ENCODE measurements at regions not wholly inside any gene's neighbourhood (a gene's known extent, or its start where the extent isn't known, plus 50 kb on each side); places are given as distances from the start of the nearest gene placed in this dataset.

DNA sequence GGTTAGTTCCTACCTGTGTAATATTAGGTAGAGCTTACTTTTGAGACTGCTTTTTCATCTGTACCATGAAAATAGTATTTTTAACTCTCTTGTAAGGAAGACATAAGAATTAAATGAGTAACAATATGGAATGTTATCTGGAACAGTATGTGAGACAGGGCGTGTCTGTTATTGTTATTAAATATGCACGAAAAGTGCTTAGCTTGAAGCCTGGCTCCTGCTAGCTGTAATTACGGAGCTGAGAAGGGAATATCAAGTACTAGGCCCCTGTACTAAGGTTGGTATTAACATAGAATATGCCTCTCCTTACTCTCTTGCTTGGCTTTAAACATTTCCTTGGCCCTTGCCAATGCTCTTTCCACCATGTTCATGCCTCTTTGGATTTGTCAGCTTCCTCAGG, 194.0 kb downstream of the FAM76B start:
- H3K36me3 ChIP-seq: no peaks in the 10 kb centered on the region
- no peaks in the 10 kb centered on the region for H3K4me1 ChIP-seq
- H3K4me3 ChIP-seq: no peak overlapping the region
- H3K27ac ChIP-seq: no peak overlapping the region
- no peaks in the 10 kb centered on the region for H3K9me3 ChIP-seq
- TF ChIP-seq, protein P1, sequence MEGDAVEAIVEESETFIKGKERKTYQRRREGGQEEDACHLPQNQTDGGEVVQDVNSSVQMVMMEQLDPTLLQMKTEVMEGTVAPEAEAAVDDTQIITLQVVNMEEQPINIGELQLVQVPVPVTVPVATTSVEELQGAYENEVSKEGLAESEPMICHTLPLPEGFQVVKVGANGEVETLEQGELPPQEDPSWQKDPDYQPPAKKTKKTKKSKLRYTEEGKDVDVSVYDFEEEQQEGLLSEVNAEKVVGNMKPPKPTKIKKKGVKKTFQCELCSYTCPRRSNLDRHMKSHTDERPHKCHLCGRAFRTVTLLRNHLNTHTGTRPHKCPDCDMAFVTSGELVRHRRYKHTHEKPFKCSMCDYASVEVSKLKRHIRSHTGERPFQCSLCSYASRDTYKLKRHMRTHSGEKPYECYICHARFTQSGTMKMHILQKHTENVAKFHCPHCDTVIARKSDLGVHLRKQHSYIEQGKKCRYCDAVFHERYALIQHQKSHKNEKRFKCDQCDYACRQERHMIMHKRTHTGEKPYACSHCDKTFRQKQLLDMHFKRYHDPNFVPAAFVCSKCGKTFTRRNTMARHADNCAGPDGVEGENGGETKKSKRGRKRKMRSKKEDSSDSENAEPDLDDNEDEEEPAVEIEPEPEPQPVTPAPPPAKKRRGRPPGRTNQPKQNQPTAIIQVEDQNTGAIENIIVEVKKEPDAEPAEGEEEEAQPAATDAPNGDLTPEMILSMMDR (IDR thresholded peaks at IDR 0.05): no peak
- H3K27me3 ChIP-seq: no peaks in the 10 kb centered on the region
- DNase-seq (ENCODE audit: low spot score): no peak

- Histone ChIP-seq H3K36me3 (no peaks in the 10 kb centered on the region), H3K4me3 (no peak overlapping the region), H3K9me3 (no peaks in the 10 kb centered on the region), H3K27ac (no peak overlapping the region), H3K27me3 (no peaks in the 10 kb centered on the region), H3K4me1 (no peaks in the 10 kb centered on the region)
- TF ChIP-seq, protein P1 (IDR thresholded peaks at IDR 0.05): no peak
- DNase-seq (ENCODE audit: low spot score): no peak
Observed at GRCh38 chr11:95593111-95593510, 196.5 kb downstream of the FAM76B start.

GRCh38 chr11:95592471-95592870, 197.1 kb downstream of the FAM76B start:
- no peak overlapping the region for H3K4me3 ChIP-seq
- TF ChIP-seq, protein P1 (IDR thresholded peaks at IDR 0.05): no peak
- H3K4me1 ChIP-seq: no peaks in the 10 kb centered on the region
- DNase-seq (ENCODE audit: low spot score): no peak
- no peaks in the 10 kb centered on the region for H3K27me3 ChIP-seq
- no peaks in the 10 kb centered on the region for H3K9me3 ChIP-seq
- H3K36me3 ChIP-seq: no peaks in the 10 kb centered on the region
- H3K27ac ChIP-seq: no peak overlapping the region

DNA sequence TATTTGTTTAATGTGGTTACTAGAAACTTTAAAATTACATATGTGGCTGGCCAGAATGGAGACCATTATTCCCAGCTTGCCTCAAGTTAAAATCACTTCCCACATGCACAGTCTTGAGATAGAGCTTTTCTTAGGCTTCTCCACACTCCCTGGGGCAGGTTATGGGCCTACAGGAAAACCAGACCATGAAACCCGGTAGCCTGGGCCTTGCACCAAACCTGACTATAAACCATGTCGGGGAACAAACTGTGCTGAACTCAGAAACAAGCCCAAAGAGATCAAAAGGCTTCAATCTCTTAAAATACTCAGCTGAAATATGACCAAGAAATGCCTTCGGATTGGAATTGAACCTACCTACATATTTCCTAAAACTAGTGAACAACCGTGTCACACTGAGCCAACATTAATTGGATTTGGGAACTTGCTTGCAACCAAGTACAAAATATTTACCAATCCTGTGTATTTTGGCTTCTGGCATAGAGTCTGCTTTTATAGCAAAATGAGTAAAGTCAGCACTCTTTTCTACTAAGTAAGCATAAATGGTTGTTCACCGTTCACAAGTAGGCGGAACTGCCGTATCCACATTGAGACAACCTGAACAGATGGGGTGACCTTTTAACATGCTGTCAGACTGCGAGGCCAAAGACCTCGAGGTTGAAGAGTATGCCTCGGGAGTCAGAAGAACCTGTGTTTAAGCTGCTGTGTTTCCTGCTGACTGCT, 199.5 kb downstream of the FAM76B start:
- no peaks in the 10 kb centered on the region for H3K9me3 ChIP-seq
- no peak overlapping the region for H3K27ac ChIP-seq
- DNase-seq (ENCODE audit: low spot score): no peak
- H3K4me1 ChIP-seq: no peaks in the 10 kb centered on the region
- no peaks in the 10 kb centered on the region for H3K27me3 ChIP-seq
- TF ChIP-seq, protein P1 (IDR thresholded peaks at IDR 0.05): no peak
- no peak overlapping the region for H3K4me3 ChIP-seq
- no peaks in the 10 kb centered on the region for H3K36me3 ChIP-seq

DNA sequence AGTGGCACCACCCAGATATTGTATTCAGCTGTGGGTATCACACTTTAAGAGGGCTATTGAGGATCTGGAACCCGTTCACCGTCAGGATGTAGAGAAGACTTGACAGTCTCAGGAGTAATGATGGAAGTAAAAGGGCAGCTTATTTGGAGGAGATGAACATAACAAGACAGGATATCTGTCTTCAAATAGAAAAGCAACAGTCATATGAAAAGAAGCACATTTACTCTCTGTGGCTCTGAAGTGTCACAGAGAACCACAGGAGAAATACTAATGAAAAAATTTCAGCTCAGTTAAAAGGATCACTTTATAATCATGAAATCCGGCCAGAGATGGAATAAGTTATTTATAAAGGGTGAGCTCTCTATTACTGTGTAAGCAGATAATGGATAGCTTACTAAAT, 200.8 kb downstream of the FAM76B start:
- TF ChIP-seq, protein P1 (IDR thresholded peaks at IDR 0.05): no peak
- H3K27ac ChIP-seq: no peak overlapping the region
- H3K27me3 ChIP-seq: no peaks in the 10 kb centered on the region
- H3K9me3 ChIP-seq: no peaks in the 10 kb centered on the region
- H3K4me1 ChIP-seq: no peaks in the 10 kb centered on the region
- no peak for DNase-seq (ENCODE audit: low spot score)
- no peak overlapping the region for H3K4me3 ChIP-seq
- H3K36me3 ChIP-seq: no peaks in the 10 kb centered on the region

DNA sequence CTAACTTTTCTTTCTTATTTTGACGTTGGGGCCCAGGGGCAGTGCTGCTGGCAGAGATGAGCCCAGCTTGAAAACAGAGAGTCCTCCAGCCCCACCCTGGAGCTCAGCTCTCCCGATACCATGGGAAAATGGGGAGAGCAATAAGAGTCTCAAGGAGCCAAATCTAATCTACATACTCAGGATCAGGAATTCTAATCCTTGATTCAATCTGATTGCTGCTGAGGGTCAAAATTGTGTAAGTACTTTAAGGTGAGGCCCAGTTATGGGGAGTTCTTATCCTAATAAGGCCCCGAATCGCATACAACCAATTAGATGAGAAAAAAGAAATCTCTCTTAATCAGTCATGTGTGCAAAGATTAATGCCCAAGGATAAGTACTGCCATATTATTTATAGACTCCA, 202.9 kb downstream of the FAM76B start:
- Histone ChIP-seq H3K9me3 (no peaks in the 10 kb centered on the region), H3K4me3 (no peak overlapping the region), H3K4me1 (no peaks in the 10 kb centered on the region), H3K27me3 (no peaks in the 10 kb centered on the region), H3K36me3 (no peaks in the 10 kb centered on the region), H3K27ac (no peak overlapping the region)
- DNase-seq (ENCODE audit: low spot score): no peak
- TF ChIP-seq, protein P1 (IDR thresholded peaks at IDR 0.05): no peak
